ENCODE measurements at regions not wholly inside any gene's neighbourhood (a gene's known extent, or its start where the extent isn't known, plus 50 kb on each side); places are given as distances from the start of the nearest gene placed in this dataset.
"Not testable (repeated sequence)": the region's sequence is repeated elsewhere in the genome, so short reads cannot be mapped to it uniquely, and the experiment has no call there.

DNA sequence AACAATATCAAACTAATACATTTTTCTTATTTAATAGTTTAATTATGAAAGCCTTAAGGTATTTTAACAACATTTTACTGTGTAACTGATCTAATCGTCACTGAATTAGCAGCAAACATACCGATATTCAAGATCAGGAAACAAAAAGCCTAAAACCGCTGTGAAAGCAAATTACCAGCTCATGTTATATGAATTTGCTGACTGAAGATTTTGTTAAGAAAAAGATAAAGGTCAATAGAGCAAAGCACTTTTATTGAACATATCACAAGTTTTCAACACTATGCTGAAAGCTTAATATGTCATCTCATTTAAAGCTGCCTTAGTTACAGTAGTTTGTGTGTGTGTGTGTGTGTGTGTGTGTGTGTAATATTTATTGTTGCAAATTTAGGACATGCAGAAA is 1634.9 kb upstream of the NUDT12 start:
- DNase-seq (ENCODE audit: low spot score), result no peak

DNA sequence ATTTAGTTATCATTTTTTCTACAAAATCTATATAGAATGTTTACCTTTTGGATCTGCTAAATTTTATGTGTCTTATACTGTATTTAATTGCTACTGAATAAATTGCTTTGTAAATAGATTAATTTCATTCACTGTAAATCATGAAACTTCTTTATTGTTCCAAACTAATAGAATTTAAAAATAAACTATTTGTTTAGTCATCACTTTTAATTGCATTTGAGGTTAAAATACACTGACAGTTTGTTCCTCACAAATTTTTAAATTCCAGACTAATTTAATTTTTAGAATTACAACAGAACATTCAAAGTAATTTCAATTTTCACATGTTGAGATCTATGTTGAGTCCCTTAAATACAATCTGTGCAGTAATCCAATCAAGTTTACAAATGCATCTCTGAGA is 1633.2 kb upstream of the NUDT12 start:
- no peak for DNase-seq (ENCODE audit: low spot score)

DNA sequence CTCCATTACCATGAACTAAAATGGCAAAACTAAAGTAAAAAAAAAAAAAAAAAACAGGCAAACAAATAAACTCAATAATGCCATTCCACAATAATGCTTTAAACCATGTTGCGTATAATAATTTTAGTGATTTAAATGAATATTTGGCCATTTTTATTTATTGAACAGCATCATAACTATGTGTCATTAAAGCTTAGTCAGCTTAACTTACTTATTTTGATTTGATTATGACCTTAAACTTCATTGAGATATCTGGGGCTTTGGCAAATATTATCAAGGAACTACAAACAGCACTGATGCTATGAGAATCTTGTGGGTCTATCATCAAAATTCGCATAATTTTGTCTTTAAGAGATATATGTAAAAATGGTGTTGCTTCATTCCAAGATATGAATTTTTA is 1610.3 kb upstream of the NUDT12 start:
- DNase-seq (ENCODE audit: low spot score), result no peak

DNA sequence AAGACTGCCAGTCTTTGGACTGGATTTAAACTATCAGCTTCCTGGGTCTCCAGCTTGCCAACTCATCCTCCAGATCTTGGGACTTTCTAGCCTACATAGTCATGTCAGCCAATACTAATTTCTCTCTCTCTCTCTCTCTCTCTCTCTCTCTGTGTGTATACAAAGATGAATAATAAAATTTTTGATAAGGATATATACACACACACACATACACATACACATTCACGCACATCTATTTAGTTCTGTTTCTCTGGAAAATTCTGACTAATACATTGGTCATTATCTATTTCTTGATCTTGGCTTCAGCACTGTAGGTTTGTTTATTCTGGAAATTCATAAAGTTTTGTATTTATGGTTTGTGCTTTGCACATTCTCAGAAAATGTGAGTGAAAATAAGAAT is 1606.2 kb upstream of the NUDT12 start:
- no peak for DNase-seq (ENCODE audit: low spot score)

DNA sequence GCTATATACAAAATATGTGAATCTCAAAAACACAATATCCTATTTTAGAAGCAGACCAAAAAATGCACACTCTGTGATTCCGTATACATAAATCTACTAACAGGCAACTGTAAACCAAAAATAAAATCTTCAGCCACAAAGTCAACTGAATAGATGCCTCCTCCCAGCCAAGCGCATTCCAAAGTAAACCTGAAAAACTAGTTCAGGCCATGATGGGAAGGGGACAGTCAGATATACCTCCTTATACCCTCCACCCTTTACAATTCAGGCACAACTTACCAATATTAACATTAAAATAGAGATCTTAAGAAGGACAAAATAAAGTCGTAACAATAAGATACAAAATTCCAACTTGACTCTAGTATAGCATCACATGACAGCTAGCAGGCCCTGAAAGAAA is 1604.5 kb upstream of the NUDT12 start:
- no peak for DNase-seq (ENCODE audit: low spot score)

DNA sequence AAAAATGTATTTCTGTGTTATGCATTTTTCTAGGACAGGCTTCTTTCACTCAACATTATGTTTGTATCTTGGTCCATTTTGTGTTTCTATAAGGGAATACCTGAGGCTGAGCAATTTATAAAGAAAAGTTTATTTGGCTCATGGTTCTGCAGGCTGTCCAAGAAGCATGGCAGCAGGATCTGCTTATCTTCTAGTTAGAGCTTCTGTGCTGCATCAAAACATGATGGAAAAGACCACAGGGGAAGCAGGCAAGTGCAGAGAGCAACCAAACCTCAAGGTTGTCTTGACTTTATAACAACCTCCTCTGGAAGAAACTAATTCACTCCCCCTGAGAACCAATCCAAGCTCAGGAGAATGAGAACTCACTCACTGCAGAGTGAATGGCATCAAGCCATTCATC is 1601.0 kb upstream of the NUDT12 start:
- no peak for DNase-seq (ENCODE audit: low spot score)

DNA sequence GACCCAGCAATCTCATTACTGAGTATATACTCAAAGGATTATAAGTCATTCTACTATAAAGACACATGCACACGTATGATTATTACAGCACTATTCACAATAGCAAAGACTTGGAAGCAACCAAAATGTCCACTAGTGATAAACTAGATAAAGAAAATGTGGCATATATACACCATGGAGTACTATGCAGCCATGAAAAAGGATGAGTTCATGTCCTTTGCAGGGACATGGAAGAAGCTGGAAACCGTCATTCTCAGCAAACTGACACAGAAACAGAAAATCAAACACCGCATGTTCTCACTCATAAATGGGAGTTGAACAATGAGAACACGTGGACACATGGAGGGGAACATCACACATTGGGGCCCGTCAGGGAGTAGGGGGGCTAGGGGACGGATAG is 1600.0 kb upstream of the NUDT12 start:
- not testable (repeated sequence) for DNase-seq (ENCODE audit: low spot score)

DNA sequence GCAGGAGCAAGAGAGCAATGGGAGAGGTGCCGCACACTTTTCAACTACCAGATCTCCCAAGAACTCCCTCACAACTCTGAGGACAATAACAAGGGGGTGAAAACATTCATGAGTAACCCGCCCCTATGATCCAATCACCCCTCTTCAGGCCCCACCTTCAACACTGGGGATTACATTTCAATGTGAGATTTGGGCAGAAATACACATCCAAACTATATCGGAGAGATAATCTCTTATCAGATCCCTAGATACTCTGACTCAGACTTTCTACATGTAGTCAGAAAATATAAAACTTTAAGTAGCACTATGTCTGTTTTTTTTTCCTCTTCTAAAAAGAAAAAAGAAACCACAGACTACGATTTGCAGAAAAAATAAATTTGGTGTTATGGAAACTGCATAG is 1595.9 kb upstream of the NUDT12 start:
- DNase-seq (ENCODE audit: low spot score), result no peak

DNA sequence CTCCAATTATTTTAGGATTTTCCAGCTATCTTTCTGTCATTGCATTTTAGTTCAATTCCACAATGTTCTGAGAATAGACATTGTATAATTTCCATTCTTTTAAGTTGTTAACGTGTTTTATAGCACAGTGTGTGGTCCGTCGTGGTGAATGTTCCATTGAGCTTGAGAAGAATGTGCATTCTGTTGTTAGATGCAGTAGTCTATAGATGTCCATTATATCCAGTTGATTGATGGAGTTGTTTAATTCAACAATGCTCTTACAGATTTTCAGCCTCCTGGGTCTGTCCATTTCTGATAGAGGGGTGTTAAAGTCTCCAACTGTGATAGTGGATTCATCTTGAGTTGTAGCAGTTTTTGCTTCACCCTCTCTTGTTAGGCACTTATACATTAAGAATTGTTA is 1587.7 kb upstream of the NUDT12 start:
- no peak for DNase-seq (ENCODE audit: low spot score)

DNA sequence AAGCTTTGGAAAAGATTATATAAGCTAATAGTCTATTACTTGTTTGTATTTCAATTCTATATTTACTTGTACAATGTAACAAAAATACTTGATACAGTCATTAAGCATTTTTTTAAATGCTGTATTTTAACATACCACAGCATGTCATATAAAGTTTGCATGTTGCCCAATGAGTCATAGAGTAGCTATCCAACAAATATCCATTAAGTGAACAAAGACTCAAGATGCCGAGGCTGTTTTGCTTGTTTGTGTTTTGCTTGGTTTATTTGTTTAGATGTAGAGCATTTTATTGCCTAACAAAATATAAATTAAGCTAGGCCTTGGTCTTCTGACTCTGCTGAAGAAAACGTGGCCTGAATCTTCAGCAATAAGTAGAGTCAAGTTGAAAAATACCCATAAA is 1584.3 kb upstream of the NUDT12 start:
- no peak for DNase-seq (ENCODE audit: low spot score)

DNA sequence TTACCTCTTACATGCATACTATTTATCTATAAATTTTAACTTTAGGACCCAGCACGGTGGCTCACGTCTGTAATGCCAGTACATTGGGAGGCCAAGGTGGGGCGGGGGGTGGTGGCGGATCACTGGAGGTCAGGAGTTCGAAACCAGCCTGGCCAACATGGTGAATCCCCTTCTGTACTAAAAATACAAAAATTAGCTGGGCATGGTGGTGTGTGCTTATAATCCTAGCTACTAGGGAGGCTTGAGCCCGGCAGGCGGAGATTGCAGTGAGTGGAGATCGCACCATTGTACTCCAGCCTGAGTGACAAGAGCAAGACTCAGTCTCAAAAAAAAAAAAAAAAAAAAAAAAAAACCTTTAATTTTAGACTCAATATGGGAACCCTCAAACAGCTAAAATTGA is 1582.6 kb upstream of the NUDT12 start:
- DNase-seq (ENCODE audit: low spot score), result no peak

DNA sequence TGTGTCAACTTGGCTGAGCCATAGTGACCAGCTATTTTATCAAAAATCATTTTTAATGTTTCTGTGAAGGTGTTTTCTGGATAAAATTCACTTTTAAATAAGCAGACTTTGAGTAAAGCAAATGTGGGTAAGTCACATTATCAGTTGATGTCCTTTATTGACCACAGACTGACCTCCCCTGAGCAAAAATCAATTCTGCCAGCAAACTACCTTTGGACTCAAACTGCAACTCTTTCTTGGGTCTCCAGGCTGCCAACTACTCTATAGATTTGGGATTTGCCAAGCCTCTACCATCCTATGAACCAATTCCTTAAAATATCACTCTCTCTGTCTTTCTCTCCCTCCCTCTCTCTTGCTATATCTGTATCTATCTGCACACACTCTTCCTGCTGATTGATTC is 1571.7 kb upstream of the NUDT12 start:
- no peak for DNase-seq (ENCODE audit: low spot score)

DNA sequence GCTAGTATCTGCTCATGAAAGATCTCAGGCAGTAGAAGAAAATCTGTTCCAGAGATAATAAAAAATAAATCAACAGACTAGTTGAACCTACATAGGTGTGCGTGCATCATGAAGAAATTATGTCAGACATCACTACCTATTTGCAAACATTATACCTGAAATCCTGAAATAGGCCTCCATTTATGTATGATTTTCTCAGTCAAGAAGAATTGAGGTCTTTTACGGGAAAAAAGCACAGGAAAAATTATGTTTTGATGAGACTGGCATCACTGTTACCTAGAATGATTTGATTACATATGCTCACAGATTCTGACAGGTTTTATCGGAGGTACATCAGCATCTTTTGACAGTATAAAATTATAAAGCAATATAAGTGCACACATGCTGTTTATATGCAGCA is 1570.5 kb upstream of the NUDT12 start:
- DNase-seq (ENCODE audit: low spot score), result no peak

DNA sequence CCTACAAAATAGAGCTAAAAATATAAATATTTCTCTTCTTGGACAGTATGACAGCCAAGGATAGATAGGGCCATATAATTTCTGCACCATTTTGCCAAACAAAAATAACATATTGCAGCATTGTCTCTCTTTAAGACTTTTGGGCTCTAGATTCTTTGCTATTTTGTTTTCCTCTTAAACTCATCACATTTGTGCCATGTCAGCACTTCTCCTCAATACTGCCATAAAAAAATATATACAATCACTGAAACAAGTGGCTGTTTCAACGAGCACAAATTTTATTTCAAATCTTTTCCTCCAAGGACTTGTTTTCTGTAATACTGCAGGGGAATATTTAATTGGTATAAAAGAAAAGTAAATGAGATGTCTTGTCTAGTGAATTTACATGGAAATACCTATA is 1570.0 kb upstream of the NUDT12 start:
- no peak for DNase-seq (ENCODE audit: low spot score)

DNA sequence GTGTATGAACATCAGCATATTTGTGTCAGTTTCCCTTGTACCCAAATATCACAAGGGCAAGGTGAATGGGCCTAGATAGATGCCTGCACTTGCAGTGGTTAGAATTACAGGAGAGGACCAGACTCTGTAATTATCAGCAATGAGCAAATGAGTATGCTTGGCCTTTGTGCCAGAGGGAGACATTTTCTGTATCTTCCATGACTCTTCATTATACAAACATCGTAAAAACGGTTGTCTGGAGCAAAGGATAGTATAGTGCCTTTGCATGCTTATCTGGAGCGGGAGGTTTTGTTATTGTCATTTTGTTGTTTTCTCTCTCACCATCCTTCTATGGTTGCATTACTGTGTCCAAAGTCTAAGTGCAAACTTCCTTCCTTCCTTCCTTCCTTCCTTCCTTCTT is 1568.5 kb upstream of the NUDT12 start:
- no peak for DNase-seq (ENCODE audit: low spot score)

DNA sequence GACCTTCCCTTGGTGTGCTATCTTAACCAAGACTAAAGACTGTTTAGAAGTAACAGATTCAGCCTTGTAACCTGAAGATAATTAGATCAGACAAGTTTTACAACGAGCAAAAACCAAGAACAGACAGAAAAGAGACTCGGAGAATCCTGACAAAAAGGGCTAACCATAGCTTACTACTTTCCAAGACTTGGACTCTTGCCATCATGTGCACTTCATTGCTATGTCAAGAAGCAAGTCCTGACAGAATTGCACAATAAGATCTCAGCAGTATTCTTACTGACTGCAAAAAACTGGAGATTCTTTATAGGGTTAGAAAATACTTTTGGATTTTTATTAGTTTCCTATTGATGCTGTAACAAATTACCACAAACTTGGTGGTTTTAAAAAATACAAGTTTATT is 1539.0 kb upstream of the NUDT12 start:
- DNase-seq (ENCODE audit: low spot score), result no peak

DNA sequence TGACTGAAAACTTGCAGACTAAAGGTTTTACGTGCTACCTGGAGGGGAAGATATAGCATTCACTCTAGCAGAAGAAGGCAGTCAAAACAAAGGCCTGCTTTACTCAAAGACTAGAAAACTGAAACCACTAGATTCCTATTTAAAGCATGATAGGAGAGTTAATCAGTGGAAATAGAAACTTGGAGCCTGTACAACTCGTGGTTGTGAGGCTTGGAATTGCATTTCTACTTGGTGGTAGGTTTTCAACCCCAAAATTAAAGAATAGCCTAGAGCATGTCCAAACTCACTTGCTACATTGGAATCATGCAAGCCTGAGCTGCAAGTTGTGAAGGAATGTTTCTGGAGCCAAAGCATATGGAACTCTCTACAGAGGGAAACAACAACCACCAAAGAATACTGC is 1526.4 kb upstream of the NUDT12 start:
- DNase-seq (ENCODE audit: low spot score), result no peak

DNA sequence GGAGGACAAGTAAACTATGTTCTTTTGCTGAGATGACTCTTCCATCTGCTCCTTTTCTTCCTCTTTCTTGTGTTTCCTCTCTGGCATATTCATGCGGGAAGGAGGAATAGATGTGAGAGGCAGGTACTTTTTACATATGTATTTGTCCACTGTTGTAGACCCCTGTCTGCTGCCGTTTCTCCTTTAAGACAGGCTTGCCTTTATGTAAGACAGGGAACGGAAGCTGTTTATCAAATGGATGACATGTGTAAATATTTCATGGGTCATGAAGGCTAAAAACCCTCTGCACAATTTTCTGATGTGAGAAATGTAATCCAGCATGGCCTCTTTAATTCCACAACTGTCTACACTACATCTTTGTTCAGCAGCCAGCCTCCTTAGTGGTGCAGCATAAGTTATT is 1525.5 kb upstream of the NUDT12 start:
- DNase-seq (ENCODE audit: low spot score), result no peak

DNA sequence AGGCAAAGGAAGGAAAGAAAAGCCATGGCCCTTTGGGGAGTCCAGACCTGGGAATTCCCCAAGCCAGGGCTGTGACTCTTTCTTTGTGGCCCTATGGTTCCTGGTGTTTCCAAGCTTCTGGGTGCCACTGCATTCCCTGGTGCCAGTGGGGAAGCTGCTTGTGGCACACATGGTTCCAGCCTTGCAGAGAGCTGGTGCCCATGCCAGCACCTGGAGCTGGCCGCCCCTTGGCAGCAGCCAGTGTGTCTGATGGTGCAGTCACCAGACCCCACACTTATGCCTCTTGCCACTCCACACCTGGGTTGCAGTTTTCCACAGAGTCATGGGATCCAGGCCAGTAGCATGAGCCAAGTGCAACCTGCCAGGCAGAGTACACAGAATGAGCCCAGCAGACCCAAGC is 1495.3 kb upstream of the NUDT12 start:
- DNase-seq (ENCODE audit: low spot score), result no peak

DNA sequence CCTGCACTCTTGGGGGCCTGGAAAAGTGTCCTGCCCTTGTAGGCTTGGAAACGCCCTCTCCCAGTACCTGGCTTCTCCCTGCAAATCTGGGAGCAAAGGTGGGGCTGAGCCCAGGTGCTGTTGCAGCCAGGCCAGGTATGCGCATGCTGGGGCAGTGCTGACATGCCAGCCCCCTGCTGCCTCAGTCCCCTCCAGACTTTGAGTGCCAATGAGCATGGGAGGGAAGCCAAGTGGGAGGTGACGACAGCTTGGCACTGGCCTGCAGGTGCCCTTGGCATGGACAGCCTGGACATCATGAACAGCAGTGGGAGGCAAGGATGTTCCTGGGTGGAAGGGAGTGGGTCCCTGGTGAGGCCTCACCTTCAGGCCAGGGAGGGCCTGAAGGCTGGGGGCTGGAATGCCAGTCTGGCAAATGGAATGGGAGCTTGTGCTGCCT is 1494.4 kb upstream of the NUDT12 start:
- no peak for DNase-seq (ENCODE audit: low spot score)

DNA sequence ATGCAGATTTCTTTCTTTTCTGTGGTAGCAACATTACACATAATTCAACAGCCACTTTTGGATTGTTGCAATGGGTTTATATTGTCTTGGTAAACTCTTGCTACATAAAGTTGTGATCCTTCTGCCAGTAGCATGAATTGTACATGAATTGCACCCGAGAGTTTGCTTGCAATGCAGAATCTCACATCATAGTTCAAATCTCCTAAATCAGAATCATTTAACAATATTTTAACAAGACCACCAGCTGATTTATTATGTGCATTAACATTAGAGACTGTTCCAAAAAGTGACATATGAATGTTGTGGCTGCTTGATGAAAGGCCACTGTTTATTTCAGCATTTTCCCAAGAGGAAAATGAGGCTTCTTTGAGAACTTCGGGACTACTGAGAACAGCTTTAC is 1491.8 kb upstream of the NUDT12 start:
- no peak for DNase-seq (ENCODE audit: low spot score)

DNA sequence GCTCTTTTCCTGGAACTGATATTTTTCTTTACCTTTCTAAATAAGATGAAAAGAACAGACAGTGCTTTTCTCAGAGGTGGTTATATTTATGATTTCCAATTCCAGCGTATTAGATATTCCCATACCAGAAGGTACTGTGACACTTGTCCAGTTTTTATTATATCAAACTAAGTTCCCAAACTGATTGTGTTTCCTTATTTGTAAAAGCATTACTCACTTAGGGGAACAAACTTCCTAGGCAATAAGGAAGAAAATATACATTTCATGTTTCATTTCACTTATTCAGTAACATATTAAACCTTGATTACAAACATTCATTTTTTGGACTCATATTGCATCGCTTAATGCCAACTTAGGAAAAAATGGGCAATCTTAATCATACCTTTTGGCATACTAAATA is 1480.0 kb upstream of the NUDT12 start:
- DNase-seq (ENCODE audit: low spot score), result no peak

DNA sequence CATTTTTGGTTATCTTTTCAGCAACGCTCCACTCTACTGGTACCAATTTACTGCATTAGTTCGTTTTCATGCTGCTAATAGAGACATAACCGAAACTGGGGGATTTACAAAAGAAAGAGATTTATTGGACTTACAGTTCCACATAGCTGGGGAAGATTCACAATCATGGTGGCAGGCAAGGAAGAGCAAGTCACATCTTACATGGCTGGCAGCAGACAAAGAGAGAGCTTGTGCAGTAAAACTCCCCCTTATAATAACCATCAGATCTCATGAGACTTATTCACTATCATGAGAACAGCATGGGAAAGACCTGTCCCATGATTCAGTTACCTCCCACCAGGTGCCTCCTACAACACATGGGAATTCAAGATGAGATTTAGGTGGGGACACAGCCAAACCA is 1474.2 kb upstream of the NUDT12 start:
- not testable (repeated sequence) for DNase-seq (ENCODE audit: low spot score)

DNA sequence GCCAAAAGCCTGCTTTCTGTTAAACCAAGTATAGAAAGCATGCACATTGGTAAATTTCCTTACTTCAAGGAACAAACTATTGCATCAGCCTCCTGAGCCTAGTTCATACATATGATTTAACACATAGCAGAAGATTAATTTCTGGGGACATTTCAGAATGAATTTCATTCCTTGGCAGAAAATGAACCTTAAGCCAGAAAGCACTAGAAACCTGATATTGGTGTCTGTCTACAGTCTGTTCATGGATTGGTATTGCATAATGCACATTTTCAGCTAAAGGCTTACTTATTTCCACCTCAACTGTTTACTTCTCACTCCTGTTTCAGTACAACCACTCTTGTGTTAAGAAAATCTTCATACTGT is 1471.8 kb upstream of the NUDT12 start:
- DNase-seq (ENCODE audit: low spot score), result no peak

DNA sequence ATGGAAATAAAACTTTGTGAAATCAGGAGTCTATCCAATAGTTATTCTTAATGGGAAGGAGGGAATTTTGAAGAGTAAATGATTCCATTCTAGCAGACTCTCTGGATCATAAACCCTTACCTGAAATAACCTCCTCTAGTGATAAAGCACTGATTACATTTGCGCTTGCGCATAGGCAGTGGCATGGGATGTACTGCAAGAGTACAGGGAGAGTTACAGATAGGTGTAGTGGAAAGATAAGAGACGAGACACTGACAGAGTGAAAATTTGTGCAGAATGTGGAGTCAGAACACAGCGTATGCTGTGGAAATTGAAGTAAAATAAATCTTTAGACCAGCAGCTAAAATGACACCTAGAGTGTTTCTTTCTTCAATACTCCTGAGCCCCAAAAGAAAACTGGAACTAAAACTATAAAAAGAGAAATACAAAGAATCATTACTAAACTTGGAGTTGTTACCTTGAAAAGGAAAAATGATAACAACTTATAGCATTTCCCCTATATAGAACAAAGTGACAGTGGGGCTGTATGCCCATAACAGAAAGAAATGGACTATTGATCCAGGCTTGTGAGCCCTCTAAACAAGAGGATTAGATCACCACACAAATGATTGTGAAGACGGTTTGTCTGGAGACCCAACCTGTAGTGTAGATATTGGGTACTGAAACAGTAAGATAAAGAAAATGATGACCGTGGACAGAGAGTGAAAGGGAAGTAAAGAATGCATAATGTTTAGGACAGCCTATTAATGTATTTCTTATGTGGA is 1471.2 kb upstream of the NUDT12 start:
- no peak for DNase-seq (ENCODE audit: low spot score)
